BJ (cell line): ENCODE measurements at regions not wholly inside any gene's neighbourhood (a gene's known extent, or its start where the extent isn't known, plus 50 kb on each side); places are given as distances from the start of the nearest gene placed in this dataset.

Experiments used
- CTCF ChIA-PET: fragments of 350-600 bp; formaldehyde crosslinking; extraction: SDS; loops from one replicate; lab custom pipeline; 2021; ENCODE audit warnings: antibody characterized with exemption, inconsistent platforms; lab: Yijun Ruan, JAX
- POLR2A ChIA-PET: fragments of 300-600 bp; sonication (Branson Sonifier 250); formaldehyde crosslinking; extraction: SDS; loops from one replicate; lab custom pipeline; 2021; ENCODE audit warnings: antibody characterized with exemption; lab: Charles Lee
- DNase-seq: peaks from one replicate; pipeline ENCODE4 v3.0.0-alpha.2; 2011; ENCODE audit warnings: low read depth
- H3K27me3 ChIP-seq: 2 replicates; pipeline ENCODE4 v1.6.0; 2011; ENCODE audit warnings: low read length; ENCODE audit not compliant: control insufficient read depth, insufficient read depth
- H3K36me3 ChIP-seq: 2 replicates; pipeline ENCODE4 v1.5.1; 2011; ENCODE audit warnings: low read length; ENCODE audit not compliant: control insufficient read depth, insufficient read depth
- H3K4me3 ChIP-seq: 2 replicates; pipeline ENCODE4 v1.5.1; 2011; ENCODE audit warnings: low read depth, mild to moderate bottlenecking, control low read depth, low read length
- TF ChIP-seq, protein P1 (sequence below): IDR thresholded peaks from 2 replicates; pipeline ENCODE4 v1.5.1; 2011; ENCODE audit warnings: low read depth, mild to moderate bottlenecking, control low read depth, inconsistent platforms, low read length, moderate library complexity; ENCODE audit not compliant: insufficient read depth

DNA sequence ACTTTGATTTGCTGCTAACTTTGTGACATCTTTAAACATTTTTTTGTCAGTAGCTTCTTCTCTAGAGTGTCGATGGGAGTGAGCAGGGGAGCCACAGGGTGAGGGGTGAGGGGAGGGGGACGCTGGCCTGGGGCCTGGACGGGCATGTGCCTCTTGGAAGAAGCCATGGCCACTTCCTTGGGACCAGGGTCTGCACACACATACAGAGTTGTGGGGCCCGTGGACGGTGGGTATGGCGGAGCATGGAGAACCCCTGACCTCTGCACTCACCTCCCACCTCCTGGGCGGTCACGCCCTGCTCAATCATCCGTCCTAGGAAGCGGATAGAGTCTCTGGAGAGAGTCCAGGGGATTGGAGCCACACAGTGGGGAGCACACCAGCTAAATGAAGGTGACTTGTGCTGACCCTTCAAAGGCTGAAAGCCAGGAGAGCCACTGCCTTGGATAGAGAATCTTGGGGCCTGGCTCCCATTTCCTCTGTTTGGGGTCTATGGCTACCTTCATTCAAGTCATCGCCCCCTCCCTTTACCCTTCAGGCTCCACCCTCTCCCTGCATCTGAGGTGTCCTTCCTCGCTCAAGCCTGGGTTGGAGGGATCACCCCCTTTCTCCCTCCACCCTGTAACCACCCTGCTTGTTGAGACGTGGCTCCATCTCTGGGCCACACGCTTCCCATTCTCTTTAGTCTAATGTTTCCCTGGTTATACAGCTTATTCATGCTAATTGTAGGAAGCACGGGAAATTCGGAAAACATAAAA, 63.9 kb upstream of the HAAO start:
- POLR2A ChIA-PET, result interaction anchor here (0.5 kb wide), 1 partner anchor 53 kb away, joined by 4 read pairs; no protein-coding TSS in a partner anchor
- no peak overlapping the region for H3K4me3 ChIP-seq
- CTCF ChIA-PET, result interaction anchor here (0.7 to 4.5 kb wide), 8 partner anchors 9 to 373 kb away, joined by 3 to 72 read pairs (median 6); no protein-coding TSS in a partner anchor
- TF ChIP-seq, protein P1, sequence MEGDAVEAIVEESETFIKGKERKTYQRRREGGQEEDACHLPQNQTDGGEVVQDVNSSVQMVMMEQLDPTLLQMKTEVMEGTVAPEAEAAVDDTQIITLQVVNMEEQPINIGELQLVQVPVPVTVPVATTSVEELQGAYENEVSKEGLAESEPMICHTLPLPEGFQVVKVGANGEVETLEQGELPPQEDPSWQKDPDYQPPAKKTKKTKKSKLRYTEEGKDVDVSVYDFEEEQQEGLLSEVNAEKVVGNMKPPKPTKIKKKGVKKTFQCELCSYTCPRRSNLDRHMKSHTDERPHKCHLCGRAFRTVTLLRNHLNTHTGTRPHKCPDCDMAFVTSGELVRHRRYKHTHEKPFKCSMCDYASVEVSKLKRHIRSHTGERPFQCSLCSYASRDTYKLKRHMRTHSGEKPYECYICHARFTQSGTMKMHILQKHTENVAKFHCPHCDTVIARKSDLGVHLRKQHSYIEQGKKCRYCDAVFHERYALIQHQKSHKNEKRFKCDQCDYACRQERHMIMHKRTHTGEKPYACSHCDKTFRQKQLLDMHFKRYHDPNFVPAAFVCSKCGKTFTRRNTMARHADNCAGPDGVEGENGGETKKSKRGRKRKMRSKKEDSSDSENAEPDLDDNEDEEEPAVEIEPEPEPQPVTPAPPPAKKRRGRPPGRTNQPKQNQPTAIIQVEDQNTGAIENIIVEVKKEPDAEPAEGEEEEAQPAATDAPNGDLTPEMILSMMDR, result no peak
- H3K36me3 ChIP-seq, result no peaks in the 10 kb centered on the region
- no peak for DNase-seq
- no peaks in the 10 kb centered on the region for H3K27me3 ChIP-seq

DNA sequence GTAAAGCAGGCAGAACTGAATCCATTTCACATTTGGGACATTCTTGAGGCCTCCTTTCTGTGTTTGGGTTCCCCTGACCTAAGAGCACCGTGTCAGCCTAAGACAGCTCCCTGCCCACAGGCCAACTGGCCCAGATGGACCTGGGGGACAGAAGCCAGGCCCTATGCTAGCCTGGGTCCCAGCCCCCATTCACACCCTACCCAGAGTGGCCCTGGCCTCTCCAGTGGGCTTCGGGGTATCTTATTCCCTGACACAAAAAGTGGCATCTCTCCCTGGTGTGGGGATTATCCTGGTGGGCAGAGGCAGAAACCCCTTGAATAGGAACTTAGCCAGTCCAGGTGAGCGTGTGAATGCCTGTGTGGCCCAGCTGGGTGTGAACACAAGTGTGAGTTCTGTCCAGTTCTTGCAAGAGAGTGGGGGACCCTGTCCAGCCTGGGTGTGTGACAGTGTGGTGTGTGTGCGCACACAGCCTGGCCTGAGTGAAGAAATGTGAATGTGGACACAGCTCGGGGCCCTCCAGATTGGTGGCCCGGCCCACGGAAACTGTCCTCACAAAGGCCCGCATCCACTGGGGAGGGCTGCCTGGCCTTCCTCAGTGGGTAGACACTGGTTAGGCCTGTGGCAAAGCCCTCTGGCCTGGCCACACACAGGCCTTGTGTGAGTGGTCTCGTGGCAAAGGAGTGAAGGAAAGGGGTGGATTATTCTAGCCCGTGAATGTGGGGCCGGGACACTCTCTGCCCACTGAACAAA, 63.0 kb upstream of the HAAO start:
- TF ChIP-seq, protein P1, result no peak
- H3K36me3 ChIP-seq, result no peaks in the 10 kb centered on the region
- no peak for DNase-seq
- H3K4me3 ChIP-seq, result no peak overlapping the region
- ChIA-PET POLR2A (interaction anchor here (0.5 kb wide), 1 partner anchor 54 kb away, joined by 4 read pairs; no protein-coding TSS in a partner anchor), CTCF (interaction anchor here (0.7 to 1.5 kb wide), 4 partner anchors 27 to 629 kb away, joined by 3 to 5 read pairs (median 3); no protein-coding TSS in a partner anchor)
- H3K27me3 ChIP-seq, result no peaks in the 10 kb centered on the region

DNA sequence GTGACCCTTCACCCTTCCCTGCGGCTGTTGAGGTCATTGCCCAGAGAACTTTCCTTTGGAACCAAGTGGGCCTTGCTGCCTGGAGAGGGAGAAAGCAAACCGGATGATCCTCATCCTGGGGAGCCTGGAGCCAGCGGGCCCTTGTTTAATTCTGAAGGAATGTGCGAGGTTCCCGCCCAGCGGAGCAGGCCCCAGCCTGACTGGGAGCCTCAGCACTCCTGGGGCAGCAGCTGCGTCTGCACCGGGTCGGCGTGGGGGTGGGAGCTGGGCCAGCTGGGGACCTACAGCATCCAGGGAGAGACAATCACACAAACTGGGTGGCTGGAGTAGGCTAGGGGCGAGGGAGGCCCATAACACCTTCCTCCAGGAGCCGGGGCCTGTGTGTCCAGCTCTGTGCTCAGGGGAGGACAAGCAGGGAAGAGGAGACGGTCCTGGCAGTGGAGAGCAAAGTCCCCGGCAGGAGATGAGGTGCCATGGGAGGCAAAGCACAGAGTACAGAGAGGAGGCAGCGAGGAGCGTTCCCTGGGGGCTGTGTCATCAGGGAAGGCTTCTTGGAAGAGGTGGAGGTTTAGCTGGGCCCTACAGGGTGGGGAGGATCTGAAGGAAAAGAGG, 61.9 kb upstream of the HAAO start:
- no peaks in the 10 kb centered on the region for H3K36me3 ChIP-seq
- TF ChIP-seq, protein P1, result no peak
- DNase-seq, result no peak
- ChIA-PET CTCF (interaction anchor here (0.7 to 1.5 kb wide), 4 partner anchors 24 to 630 kb away, joined by 3 to 5 read pairs (median 3); no protein-coding TSS in a partner anchor), POLR2A (interaction anchor here (0.6 kb wide), 1 partner anchor 164 kb away, joined by 3 read pairs; no protein-coding TSS in a partner anchor)
- H3K4me3 ChIP-seq, result no peak overlapping the region
- no peaks in the 10 kb centered on the region for H3K27me3 ChIP-seq

DNA sequence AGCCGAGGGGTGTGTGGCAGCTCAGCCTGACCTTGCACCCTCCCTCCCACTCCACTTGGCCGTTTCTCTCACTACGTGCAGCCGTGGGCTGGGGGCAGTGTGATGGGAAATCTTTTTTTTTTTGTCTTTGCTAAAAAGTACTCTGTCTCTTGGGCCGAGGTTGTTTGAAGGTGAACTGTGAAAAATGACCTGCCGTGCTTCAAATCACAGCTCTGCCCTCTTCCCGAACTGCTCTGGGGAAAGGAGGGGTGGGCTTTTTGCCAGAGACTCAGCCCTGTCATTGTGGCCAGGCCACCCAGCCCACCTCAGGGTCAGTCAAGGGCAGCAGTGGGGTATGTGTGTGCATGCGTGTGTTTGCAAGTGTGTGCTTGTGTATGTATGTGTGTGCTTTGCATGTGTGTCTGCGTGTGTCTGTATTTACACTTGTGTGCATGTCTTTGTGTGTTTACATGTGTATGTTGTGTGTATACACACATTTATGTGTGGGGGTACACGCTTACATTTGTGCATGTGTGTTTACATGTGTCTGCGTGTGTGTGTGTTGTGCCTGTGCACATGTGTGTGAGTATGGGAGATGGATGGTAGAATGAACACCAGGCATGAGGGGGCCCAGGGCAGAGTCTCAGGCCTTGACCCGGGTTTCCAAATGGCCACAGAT, 61.3 kb upstream of the HAAO start:
- Histone ChIP-seq H3K27me3 (no peaks in the 10 kb centered on the region), H3K36me3 (no peaks in the 10 kb centered on the region), H3K4me3 (no peak overlapping the region)
- TF ChIP-seq, protein P1, result no peak
- POLR2A ChIA-PET, result no interaction called here
- no peak for DNase-seq
- CTCF ChIA-PET, result interaction anchor here (1.2 to 1.5 kb wide), 2 partner anchors 24 to 26 kb away, joined by 3 to 5 read pairs; no protein-coding TSS in a partner anchor
